NOMO-1 treated with DMSO at 0.1 percent for 48 hours (cell line): ENCODE measurements at regions not wholly inside any gene's neighbourhood (a gene's known extent, or its start where the extent isn't known, plus 50 kb on each side); places are given as distances from the start of the nearest gene placed in this dataset.

ENCODE experiments used
- DNase-seq: peaks from one replicate; lab custom pipeline; 2025; ENCODE audit not compliant: unreplicated experiment; lab: John Stamatoyannopoulos, UW

DNA sequence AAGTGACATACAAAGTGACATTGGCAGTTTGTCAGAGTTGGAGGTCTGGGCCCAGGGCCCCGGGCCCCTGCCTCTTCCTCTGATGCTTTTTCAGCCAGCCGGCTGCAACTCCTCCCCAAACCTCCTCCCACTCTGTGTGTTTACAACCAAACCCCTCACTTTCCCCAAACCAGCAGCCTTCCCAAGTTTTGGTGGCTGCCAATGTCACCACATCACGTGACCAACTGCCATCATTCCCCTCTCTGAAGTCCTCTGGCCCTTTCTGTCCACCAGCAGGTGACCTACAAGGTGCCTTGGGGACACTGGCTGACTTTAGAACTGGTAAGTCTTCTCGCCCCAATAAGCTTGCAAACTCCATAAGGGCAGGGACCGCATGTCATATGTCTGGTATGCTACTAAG, 357.7 kb downstream of the BCOR start:
- DNase-seq: no peak

DNA sequence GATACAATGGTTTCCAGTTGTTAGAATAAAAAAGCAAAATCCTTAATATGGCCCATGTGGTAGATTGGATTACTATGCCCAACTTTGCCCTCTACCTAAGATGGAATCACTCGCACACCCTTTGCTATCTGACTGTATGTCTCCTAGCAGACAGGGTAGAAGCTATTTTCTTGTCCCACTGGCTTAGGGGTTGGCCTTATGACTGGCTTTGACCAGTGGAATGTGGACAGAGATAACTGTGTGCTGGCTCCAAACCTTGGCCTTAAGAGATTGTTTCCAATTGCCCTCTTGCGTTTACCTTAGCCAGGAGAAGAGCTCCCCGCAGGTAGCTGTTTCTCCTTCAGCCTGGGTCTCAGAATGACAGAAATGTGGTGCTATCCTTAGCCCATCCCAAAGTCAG, 355.9 kb downstream of the BCOR start:
- no peak for DNase-seq

DNA sequence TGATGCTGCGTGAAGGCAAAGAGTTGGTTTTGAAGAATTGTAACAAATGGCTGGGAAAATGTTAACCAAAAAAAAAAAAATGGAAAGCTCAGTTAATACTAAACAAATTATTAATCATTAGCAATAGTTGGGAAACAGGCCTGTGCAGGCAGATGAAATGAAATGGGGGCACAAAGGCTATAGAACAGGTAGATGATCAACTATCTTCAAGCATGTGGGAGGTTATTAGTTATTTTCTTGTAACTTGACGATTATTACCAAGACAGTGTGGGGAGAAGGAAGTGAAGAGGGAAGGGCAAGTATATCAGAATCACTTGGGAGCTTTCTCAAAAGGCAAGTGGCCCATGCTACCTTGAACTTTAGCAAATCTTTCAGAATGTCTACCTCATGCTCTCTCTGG, 351.9 kb downstream of the BCOR start:
- no peak for DNase-seq

DNA sequence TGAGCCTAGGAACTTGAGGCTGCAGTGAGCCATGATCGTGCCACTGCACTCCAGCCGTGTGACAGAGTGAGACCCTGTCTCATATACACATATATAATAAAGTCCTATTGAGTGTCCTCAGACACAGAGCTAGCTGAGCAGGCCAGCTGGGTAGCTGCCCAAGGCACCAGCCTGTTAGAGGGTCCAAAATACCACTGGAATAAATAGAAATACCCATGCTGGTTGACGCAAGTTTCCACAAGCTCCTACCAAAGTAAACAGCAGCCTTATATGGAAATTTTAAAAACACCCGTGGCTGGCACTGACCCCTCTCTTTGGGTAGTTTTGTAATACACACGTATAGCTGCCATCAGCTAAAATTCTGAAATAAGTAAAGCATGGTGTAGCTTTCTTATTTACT, 348.6 kb downstream of the BCOR start:
- no peak for DNase-seq

DNA sequence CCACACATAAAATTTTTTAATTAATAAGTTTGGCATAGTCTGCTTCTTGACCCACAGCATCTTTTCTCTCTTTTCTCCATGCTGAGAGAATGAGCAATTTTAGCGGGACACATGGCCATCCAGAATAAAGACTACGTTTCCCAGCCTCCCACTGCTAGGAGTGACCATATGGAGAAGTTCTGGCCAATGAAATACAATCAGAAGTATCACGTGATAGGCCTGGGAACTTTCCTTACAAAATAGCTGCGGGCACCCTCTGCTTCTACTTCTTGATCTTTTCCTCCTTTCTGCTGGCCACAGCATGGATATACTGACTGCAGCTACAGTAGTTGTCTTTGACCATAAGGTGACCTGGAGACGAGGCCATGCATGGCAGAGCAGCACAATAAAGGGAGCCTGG, 348.0 kb downstream of the BCOR start:
- DNase-seq: peak; percentile 51

DNA sequence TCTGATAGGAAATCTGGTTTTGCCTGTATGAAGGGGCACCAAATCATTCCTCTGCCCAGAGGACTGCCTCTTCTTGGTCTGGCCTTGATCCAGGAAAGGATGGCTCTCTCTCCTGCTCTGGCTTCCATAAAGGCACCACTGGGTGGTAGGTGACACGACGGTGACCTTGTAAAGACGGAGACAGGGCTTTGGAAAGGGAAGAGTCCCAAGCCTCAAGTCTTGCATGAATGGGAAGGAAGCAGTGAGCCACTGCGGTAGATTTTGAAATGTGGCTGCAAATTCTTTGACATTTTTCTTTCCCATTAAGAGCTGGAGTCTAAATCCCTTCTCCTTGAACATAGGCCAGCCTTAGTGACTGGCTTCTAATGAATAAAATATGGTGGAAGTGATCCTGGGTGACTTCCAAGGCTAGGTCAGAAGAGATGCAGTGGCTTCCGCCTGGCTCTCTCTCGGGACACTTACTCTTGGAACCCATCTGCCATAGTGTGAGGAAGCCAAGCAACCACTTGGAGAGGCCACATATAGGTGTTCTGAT, 347.4 kb downstream of the BCOR start:
- DNase-seq: no peak

DNA sequence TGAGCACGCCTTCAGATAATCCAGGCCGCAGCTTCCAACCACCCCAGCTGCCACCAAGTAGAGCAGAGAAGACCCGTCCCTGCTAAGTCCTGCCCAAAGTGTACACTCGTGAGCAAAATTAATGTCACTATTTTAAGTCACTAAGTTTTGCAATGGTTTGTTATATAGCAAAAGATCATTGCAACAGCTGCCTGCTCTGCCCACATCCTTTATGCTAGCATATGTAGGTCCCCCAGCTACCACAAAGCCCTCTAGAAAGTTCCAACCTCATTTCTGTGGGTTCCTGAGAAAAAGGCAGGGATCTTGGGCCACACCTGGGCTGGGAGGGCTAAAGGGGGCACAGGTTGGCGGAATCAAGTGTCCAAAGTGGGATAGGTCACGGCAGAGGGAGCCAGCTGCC, 346.9 kb downstream of the BCOR start:
- peak; percentile 90 for DNase-seq

DNA sequence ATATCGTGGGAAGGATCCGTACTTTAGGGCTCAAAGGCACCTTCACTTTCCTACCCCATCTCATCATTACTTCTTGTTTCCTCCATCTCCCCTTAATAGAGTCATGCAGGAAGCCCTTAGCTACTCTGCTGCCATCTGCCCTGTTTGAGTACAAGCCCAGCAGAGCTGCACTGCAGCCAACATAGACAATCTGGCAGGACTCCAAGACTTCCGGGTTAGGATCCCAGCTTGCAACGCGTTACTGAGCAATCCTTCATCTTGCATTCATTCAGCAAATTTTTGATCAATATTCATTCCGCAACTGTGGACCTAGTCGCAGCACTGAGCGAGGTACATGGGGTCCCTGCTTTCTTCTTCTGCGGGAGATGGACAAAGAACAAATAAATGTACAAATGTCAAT, 344.9 kb downstream of the BCOR start:
- DNase-seq: no peak

DNA sequence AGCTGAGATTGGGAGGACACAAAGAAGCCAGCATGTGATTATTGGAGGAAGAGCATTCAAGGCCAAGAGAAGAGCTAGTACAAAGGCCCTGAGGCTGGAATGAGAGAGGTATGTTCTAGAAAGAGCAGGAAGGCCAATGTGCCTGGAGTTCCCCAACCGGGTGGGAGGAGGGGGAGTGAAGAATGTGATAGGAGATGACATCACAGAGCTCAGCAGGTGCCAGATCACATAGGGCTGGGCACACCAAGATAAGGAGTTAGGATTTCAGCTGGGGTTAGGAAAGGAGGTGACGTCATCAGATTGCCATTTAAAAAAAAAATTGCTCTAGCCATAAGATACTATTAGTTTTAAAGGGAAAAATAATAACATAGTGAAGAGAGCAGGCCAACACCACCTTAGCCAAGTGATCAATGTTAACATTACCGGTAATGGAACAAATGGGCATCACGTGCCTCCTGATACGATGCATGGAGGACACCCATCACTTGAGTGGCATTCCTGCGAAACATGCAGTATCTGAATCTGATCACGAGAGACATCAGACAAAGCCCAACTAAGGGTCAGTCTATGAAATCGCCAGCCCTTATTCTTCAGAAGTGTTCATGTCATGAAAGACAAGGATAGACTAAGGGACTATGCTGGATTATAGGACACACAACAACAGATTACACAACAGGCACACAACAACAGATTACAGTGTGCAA, 344.3 kb downstream of the BCOR start:
- DNase-seq: no peak

DNA sequence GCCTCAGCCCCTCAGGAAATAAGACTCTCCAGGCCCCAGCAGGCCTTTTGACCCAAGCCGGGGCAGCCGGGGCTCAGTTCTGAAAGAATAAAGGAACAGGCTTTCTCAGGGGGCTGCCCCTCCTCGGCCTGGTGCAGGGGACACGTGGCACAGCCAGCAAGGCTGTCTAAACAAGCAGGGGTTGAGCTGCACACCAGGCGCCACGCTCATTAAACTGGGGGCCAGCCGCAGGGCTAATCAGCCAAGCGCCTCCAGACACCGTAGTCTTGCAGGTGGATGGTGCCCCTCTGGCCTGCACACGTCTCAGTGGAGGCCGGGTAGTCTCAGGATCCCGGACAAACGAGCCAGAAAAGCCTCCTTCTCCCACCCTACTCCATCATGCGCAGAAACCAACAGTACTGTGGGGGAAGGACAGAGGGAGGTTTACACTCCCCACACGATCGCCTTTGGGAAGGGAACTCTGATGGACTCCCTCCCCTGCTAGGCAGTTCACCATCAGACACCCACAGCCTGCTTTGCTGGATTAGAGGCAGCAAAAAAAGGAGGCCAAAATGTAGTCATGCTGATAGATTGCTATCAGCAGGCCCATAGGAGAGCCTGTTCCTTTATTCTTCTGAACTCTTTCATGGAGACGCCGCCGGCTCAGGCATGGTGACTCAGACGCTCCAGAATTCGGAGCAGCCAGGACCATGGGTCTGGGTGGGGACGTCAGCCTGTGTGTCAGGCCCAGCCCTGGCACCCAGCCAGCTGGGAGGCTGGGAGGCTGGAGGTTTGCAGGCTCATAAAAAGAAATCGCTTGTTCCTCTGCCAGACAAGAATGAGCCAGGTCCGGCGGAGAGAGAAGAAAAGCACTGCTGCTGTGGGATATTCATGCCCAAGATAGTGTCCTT, 342.4 kb downstream of the BCOR start:
- DNase-seq: peak; percentile 56

DNA sequence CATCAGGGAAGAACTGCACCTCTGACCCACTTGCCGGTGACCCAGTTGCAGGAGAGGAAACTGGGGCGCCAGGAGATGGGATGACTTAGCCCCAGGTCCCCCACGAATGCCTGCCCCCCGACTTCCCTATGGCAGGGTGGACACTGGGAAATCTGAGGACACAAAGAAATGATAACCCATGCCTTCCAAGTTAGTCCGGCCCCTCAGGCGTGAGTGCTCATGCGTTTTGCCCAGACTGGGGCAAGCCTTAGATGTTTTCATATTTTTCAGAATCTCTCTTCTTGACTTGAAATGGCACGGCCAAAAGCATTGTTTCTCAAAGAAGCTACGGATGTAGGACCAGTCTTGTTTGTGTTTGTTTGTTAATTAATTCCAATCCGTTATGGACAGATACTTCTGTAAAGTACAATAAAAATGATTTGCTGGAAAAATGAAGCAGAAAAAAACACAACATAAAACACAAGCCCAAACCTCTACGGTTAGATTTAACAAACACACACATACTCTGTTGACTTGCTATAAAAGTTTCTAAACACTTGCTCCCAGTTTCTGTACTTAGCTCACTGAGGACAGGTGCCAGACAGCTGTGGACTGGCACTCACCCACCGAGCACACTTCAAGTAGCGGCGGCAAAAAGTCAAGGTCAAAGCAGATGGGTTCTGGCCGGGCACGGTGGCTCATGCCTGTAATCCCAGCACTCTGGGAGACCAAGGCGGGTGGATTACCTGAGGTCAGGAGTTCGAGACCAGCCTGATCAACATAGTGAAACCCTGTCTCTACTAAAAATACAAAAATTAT, 341.5 kb downstream of the BCOR start:
- no peak for DNase-seq

DNA sequence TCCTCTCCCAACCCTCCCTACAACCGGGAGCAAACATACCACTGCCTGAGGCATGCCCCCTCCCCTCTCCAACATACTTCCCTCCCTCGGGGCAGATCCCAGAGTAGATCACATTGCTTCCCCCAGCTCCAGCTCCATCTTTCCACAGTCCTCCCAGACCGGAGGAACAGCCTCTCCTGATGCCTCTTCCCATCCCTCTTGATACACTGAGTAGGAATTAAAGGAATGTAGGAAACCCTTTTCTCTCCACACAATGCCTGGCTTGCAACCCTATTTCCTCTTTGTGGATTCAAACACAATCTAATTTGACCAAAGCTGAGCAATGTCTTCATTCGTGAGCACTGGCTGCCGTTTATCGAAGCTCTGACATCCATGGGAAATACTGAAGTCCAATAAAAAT, 339.8 kb downstream of the BCOR start:
- DNase-seq: no peak

DNA sequence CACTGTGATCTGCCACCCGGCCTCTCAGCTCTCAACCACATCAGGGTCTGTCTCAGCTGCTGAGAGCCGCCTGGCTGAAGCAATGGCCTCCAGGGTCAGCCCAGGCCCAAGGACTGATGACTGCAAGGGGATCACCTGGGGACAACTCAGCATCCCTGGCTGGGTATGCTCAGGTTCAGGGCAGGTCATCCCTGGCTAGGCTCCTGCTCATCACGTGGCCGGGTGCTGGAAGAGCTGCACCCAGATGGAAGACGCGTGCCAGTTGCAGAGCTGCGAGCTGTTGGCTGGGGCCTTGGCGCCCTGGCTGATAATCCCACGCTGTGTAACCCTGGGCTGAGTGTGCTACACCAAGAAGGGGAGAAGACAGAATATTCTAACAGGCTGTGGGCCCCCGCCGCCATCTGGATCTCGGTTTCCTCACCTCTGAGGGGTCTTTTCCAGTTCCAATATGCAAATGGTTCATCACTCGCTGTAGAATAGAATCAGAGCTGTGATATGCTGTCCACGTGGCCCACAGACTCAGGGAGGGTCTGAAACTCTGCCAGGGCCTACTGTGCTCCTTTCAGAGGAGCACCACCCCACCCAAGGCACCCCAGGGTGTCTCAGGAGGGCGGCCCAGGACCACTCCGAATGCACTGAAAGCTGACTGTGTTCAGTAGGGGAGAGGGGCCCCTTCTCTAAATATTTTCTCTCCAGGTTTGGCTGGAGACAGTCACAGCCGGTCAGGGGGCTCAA, 338.8 kb downstream of the BCOR start:
- DNase-seq: no peak

DNA sequence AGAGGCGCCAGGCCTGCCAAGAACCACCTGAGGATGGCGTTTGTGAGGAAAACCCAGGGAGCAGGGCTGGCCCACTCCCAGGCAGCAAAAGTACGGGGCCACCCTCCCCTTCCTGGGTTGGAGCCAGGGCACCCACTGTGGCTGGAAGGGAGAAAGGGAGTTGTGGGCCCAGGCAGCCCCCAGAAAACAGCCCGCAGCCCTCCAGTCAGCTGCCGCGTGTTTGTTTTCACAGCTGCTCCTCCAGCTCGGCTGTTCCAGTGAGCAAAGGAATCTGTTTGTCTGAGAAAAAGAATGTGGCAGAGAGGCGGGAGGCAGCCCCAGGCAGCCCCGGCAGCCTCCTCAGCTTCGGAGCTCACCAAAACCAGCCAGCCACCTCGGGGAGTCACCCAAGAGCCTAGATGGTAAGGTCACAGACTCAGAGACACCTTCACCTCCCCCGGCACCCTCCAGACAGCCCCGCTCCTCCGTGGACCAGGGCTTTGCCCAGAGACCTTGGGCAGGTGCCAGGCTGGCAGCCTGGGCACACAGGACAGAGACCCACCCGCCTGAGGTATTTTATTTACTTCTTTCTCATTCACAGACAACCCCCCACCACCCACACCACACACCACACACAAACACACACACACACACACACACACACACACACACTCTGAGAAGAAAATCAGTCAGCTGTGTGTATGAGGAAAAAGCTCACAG, 338.1 kb downstream of the BCOR start:
- DNase-seq: no peak

DNA sequence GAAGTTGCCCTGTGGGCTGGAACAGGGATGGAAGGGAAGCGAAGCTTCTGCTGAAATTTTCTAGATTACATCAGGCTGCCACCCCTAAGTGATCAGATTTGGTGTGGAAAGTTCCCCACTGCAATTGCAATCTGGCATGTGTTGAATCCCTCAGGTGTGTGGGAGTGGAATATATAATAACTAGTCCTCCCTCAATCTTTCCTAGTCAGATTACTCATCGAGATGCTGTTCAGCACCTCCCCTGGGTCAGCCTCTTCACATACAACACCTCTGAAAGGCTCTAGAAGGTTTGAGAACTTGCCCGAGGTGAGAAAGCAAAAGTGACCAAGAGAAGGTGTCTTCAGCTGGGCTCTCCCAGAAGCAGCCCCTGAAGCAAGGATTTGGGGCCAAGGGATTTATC, 336.8 kb downstream of the BCOR start:
- DNase-seq: no peak

DNA sequence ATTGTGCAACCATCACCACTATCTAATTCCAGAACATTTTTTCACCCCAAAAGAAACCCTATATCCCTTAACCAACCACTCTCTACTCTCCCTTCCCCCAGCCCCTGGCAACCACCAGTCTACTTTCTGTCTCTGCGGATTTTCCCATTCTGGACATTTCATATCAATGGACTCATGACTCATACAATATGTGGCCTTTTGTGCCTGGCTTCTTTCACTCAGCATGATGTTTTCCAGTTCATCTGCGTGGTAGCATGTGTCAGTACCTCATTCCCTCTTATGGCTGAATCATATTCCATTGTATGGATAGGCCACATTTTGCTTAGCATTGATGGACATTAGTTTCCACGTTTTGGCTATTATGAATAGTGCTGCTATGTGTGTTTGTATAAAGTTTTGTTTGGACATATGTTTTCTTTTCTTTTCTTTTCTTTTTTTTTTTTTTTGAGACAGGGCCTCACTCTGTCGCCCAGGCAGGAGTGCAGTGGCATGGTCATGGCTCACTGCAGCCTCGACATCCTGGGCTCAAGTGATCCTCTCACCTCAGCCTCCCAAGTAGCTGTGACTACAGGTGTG, 335.4 kb downstream of the BCOR start:
- DNase-seq: no peak

DNA sequence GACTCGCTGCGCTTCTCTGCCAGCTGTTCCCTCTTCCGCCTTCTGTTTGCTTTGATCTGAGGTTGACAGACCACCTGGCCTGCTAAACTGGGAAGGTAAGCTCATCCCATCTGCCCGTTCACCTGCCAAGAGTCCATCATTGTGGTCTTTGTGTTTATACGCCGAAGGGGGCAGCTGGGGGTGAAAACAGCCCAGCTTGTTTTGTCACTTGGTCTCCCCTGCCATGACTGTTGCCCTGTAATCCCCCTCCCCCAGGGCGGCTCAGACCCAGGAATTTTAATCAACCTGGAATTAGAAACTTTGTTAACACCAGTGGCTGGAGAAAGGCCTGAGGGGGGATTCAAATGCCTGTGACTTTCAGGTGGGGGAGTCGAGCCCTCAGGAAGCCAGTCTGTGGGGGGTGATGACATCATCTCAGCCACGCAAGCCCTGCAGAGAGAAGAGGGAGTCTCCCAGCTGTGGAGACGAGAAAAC, 333.3 kb downstream of the BCOR start:
- no peak for DNase-seq

DNA sequence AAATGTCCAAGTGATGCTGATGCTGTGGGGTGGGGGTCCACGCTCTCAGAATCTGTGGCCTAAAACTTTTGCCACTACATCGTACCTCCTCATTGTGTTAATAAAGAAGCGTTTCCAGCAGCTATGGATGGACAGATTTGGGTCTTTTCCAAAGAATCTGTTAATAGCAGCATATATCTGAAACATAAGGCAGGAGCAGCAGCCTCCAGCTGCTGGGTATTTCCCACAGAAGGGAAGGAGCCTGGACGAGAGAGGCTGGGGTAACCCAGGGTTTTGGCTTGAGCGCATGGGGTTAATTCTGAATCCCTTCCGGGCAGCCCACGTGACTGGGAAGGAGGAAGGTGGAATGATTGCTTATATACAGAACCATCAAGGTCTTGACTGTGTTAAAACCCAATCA, 332.4 kb downstream of the BCOR start:
- DNase-seq: no peak

DNA sequence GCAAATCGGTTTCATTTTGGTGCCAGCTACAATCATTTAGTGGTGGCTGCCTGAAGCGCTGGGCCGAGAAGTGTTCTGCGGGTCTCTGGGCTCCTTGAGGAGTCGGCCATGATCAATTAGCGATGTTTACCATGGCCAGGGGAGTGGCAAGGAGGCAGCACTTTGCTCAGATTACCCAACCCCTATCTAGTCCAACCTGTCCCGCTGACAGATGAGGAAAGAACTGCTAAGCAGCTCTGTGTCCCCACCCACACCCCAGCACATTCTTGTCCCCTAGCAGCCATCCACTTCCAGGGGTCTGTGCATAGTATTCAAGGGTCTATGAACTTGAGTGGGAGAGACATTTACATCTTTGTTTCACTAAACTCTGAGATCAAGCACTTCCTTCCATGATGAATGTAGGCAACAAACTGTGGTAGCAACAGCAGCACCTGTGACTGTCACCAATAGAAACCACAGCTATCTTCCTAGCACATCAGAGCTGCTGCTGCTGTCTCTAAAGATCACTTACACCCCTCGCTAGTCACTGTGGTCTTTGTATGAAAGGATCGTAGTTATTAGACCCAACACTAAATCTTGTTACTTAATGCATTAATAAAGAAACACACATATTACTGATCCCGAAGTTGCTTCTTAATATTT, 331.6 kb downstream of the BCOR start:
- no peak for DNase-seq
